ENCODE measurements at regions not wholly inside any gene's neighbourhood (a gene's known extent, or its start where the extent isn't known, plus 50 kb on each side); places are given as distances from the start of the nearest gene placed in this dataset.

DNA sequence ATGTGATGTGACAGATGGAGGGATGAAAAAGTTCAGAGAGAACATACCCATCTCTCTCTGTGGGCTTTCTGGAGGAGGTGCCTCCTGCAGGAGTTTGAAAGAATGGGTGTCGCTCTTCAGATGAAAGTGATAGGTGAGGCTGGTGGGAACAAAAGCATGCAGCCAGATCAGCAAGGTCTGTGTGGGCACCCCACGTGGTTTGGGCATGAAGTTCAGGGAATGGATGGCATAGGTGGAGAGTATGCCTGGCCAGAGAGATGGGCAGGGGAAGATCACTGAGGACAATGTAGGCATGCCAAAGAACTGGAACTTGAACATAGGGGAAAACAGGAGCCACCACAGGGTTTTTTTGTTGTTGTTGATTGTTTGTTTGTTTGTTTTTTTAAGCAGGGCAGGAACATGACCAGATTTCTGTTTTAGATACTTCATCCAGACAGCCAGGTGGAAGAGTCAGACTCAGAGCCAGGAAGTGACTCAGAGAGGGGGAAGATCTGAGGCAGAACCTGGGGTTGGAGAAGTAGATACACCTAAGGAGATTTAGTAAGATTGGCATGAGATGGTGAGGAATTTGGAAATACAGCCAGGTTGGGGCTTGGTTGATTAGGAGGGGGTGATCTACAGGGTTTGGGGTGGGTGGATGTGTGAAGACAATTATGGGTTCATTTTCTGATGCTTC, 64.8 kb upstream of the CLSTN2 start:
- no peak for DNase-seq (ENCODE audit: low read depth)
- no peak overlapping the region for H3K4me3 ChIP-seq (ENCODE audit: control insufficient read depth, low read depth, low read length)
- TF ChIP-seq, protein P1, sequence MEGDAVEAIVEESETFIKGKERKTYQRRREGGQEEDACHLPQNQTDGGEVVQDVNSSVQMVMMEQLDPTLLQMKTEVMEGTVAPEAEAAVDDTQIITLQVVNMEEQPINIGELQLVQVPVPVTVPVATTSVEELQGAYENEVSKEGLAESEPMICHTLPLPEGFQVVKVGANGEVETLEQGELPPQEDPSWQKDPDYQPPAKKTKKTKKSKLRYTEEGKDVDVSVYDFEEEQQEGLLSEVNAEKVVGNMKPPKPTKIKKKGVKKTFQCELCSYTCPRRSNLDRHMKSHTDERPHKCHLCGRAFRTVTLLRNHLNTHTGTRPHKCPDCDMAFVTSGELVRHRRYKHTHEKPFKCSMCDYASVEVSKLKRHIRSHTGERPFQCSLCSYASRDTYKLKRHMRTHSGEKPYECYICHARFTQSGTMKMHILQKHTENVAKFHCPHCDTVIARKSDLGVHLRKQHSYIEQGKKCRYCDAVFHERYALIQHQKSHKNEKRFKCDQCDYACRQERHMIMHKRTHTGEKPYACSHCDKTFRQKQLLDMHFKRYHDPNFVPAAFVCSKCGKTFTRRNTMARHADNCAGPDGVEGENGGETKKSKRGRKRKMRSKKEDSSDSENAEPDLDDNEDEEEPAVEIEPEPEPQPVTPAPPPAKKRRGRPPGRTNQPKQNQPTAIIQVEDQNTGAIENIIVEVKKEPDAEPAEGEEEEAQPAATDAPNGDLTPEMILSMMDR (conservative IDR thresholded peaks at IDR 0.05; ENCODE audit: control insufficient read depth, insufficient read depth, low read depth, low read length), result no peak

DNA sequence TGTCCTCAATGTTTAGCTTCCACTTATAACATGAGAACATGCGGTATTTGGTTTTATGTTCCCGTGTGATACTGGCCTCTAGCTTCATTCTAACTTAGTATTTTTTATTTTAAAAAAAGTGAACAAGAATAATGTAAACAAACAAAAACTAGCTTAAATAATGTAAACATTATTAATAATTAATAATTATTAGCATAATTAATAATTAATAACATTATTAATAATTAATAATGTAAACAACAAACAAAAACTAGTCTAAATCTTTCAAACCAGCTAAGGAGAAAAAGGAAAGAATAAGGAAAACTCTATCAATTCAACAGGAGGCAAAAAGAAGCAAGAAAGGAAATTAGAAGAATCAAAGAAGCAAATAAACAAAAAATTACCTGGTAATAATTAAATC, 66.2 kb upstream of the CLSTN2 start:
- DNase-seq (ENCODE audit: low read depth), result no peak
- H3K4me3 ChIP-seq (ENCODE audit: control insufficient read depth, low read depth, low read length), result no peak overlapping the region
- TF ChIP-seq, protein P1 (conservative IDR thresholded peaks at IDR 0.05; ENCODE audit: control insufficient read depth, insufficient read depth, low read depth, low read length), result no peak

DNA sequence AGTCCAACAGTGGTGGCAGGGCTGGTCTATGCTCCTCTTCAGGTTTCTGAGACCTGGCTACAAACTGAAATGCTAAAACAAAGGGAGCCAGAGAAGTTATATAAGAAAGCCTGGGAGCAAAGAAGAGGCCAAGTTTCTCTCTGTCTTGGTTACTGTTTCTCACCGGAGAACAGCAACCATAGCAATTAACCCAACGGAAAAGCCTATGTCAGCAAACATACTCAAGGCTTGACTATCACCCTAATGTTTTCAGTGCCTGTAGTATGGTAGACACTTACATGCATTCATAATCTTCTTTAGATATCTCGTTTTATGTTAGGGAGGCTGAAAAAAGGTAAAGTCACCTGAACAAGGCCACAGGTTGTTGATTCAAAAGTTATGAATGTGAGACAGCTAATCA, 86.3 kb upstream of the CLSTN2 start:
- TF ChIP-seq, protein P1 (conservative IDR thresholded peaks at IDR 0.05; ENCODE audit: control insufficient read depth, insufficient read depth, low read depth, low read length), result no peak
- H3K4me3 ChIP-seq (ENCODE audit: control insufficient read depth, low read depth, low read length), result no peak overlapping the region
- no peak for DNase-seq (ENCODE audit: low read depth)

DNA sequence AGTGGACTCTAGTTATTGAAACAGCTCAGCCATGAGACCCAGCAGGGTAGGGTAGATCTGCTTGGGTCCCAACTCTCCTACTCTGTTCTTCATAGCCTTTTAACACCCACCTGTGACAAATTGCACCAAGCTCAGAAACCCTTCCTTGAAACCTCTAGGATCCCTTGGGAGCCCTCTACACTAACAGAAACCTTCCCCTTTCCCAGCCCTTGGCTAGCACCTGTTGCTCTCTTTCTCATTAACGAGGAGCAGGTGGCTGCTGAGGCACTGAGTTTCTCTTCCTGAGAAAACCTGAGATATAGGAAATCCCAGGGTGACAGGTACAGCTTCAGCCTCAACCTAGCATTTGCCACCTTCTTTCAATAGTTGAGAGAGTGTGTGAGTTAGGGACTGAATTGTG, 88.3 kb upstream of the CLSTN2 start:
- no peak overlapping the region for H3K4me3 ChIP-seq (ENCODE audit: control insufficient read depth, low read depth, low read length)
- TF ChIP-seq, protein P1 (conservative IDR thresholded peaks at IDR 0.05; ENCODE audit: control insufficient read depth, insufficient read depth, low read depth, low read length), result no peak
- no peak for DNase-seq (ENCODE audit: low read depth)

DNA sequence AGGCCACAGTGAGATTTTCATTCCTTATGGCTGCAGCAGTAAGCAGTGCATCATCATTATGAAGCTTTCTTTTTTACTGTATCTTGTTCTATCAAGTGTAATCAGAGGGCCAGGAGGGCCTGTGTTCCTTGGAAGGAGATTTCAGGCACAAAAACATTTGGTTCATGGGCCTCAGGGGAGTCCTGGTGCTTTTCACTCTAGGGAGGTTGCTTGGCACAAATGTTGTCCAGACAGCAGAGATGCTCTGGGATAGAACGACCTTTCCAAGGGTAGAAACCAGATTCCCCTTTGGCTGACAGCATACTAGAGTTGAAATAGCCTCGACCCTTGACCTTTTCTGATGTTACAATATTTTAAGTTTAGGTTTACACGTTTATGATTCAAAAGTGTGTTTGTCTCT, 95.3 kb upstream of the CLSTN2 start:
- H3K4me3 ChIP-seq (ENCODE audit: control insufficient read depth, low read depth, low read length), result no peak overlapping the region
- DNase-seq (ENCODE audit: low read depth), result no peak
- TF ChIP-seq, protein P1 (conservative IDR thresholded peaks at IDR 0.05; ENCODE audit: control insufficient read depth, insufficient read depth, low read depth, low read length), result no peak

DNA sequence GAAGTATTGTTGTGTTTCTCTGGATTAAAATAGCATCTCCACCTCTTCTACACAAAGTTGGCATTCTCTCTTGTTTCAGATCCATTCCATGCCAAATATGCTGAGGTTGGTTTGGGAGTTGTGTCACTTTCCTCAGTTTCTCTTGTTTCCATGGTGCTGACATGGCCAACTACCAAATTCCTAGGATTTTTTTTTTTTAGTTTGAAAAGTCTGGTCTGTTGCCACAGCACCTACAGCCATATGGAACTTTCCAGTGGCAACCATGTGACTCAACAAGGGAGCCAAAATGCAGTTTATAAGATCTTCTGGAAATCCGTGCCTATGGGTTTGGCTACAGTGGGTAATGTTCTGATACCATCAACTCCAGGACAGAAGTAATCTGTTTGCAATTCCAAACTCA, 96.0 kb upstream of the CLSTN2 start:
- TF ChIP-seq, protein P1 (conservative IDR thresholded peaks at IDR 0.05; ENCODE audit: control insufficient read depth, insufficient read depth, low read depth, low read length), result no peak
- no peak for DNase-seq (ENCODE audit: low read depth)

More for the DNA sequence above, 96.0 kb upstream of the CLSTN2 start:
- no peak overlapping the region for H3K4me3 ChIP-seq (ENCODE audit: control insufficient read depth, low read depth, low read length)
